B cell (primary cell): ENCODE measurements at regions not wholly inside any gene's neighbourhood (a gene's known extent, or its start where the extent isn't known, plus 50 kb on each side); places are given as distances from the start of the nearest gene placed in this dataset.

Experiments used
- ATAC-seq: fragments of 200-7000 bp; cut with Tn5 transposase; one replicate; pipeline ENCODE4 v1.10.0; 2021; ENCODE audit warnings: low read depth, mild to moderate bottlenecking, moderate number of reproducible peaks, moderate library complexity
- CTCF ChIA-PET: fragments of 350-600 bp; sonication (Branson Sonifier 250); formaldehyde crosslinking; loops from one replicate; lab custom pipeline; 2021; ENCODE audit warnings: antibody characterized with exemption, inconsistent platforms; lab: Charles Lee
- POLR2A ChIA-PET: fragments of 350-600 bp; sonication (Branson Sonifier 250); formaldehyde crosslinking; loops from one replicate; lab custom pipeline; 2021; ENCODE audit warnings: antibody characterized with exemption; lab: Charles Lee
- DNase-seq: peaks from one replicate; pipeline ENCODE4 v3.0.0; 2013
- H2AFZ ChIP-seq: 2 replicates; pipeline ENCODE4 v1.6.1; 2012; ENCODE audit warnings: mild to moderate bottlenecking, low read depth, low read length; ENCODE audit not compliant: insufficient read depth, poor library complexity, severe bottlenecking
- H3K27ac ChIP-seq, 2 donors: 1 replicate in 1 of 2; 2 replicates in 1 of 2; pipeline ENCODE4 v1.5.1; 2012 to 2013; ENCODE audit warnings: low read length in 2 of 2, mild to moderate bottlenecking in 2 of 2, moderate library complexity in 1 of 2
- H3K27me3 ChIP-seq, 4 experiments: fragments of 200-600 bp in 1 of 4; sonication (generic) in 1 of 4; replicated peaks in 1 of 4; 1 replicate in 2 of 4; 2 replicates in 2 of 4; pipeline versions ENCODE4 v1.6.1 to v1.7.0; 2013 to 2016; ENCODE audit warnings: low read length in 3 of 4, mild to moderate bottlenecking in 2 of 4, mixed read lengths in 1 of 4, moderate library complexity in 1 of 4; ENCODE audit not compliant: insufficient read depth in 4 of 4, control insufficient read depth in 3 of 4; ENCODE audit errors: control extremely low read depth in 1 of 4
- H3K36me3 ChIP-seq, 2 experiments: replicated peaks in 1 of 2; 1 replicate in 1 of 2; 2 replicates in 1 of 2; pipeline versions ENCODE4 v1.6.1 to v1.7.1; 2013; ENCODE audit warnings: low read length in 1 of 2; ENCODE audit not compliant: insufficient read depth in 2 of 2, control insufficient read depth in 1 of 2; ENCODE audit errors: control extremely low read depth in 1 of 2, extremely low read depth in 1 of 2
- H3K4me1 ChIP-seq, 2 donors: fragments of 200-600 bp in 1 of 2; sonication (generic) in 1 of 2; 1 replicate in 1 of 2; 2 replicates in 1 of 2; pipeline versions ENCODE4 v1.5.1 to v1.6.1; 2013 to 2017; ENCODE audit warnings: low read length in 2 of 2; ENCODE audit not compliant: control insufficient read depth in 2 of 2, insufficient read depth in 2 of 2
- H3K4me2 ChIP-seq: replicated peaks from 2 replicates; pipeline ENCODE3; 2012; ENCODE audit warnings: mild to moderate bottlenecking, low read depth, low read length; ENCODE audit not compliant: poor library complexity, severe bottlenecking
- H3K4me3 ChIP-seq, 5 experiments: fragments of 200-600 bp in 1 of 5; sonication (generic) in 1 of 5; 1 replicate in 3 of 5; 2 replicates in 2 of 5; pipeline versions ENCODE4 v1.5.1 to v1.7.0; 2011 to 2016; ENCODE audit warnings: low read length in 4 of 5, mild to moderate bottlenecking in 4 of 5, low read depth in 2 of 5, control low read depth in 1 of 5, moderate library complexity in 1 of 5; ENCODE audit not compliant: insufficient read depth in 1 of 5; ENCODE audit errors: control extremely low read depth in 1 of 5, extremely low read depth in 1 of 5
- H3K79me2 ChIP-seq: fragments of 200-600 bp; sonication (generic); one replicate; pipeline ENCODE4 v1.6.0; 2016; ENCODE audit warnings: low read length; ENCODE audit not compliant: control insufficient read depth, insufficient read depth
- H3K9ac ChIP-seq: fragments of 200-600 bp; sonication (generic); 2 replicates; pipeline ENCODE4 v1.6.1; 2017; ENCODE audit warnings: mild to moderate bottlenecking, low read length, moderate library complexity
- H3K9me3 ChIP-seq, 3 donors: one replicate each; pipeline versions ENCODE4 v1.6.1 to v1.7.1; 2013; ENCODE audit warnings: low read length in 2 of 3; ENCODE audit not compliant: control insufficient read depth in 2 of 3, insufficient read depth in 1 of 3; ENCODE audit errors: control extremely low read depth in 1 of 3
- H4K20me1 ChIP-seq: 2 replicates; pipeline ENCODE4 v1.6.0; 2012; ENCODE audit warnings: mild to moderate bottlenecking, low read length; ENCODE audit not compliant: insufficient read depth, control insufficient read depth, poor library complexity, severe bottlenecking
- H3K27ac Mint-ChIP-seq: one replicate; pipeline ENCODE4 v1.8.0; 2021; ENCODE audit warnings: mixed read lengths
- H3K27me3 Mint-ChIP-seq: one replicate; pipeline ENCODE4 v1.8.0; 2021; ENCODE audit warnings: mixed read lengths
- H3K4me1 Mint-ChIP-seq: one replicate; pipeline ENCODE4 v1.8.0; 2021; ENCODE audit warnings: mixed read lengths
- H3K4me3 Mint-ChIP-seq: one replicate; pipeline ENCODE4 v1.8.0; 2021; ENCODE audit warnings: mixed read lengths
- H3K9me3 Mint-ChIP-seq: one replicate; pipeline ENCODE4 v1.8.0; 2022; ENCODE audit warnings: mixed read lengths; ENCODE audit not compliant: insufficient read depth
- CTCF ChIP-seq: fragments of 200-600 bp; IDR thresholded peaks from one replicate; pipeline ENCODE4 v1.8.0; 2022; ENCODE audit warnings: antibody characterized with exemption, mild to moderate bottlenecking
- EZH2 ChIP-seq: IDR thresholded peaks from 2 replicates; pipeline ENCODE4 v1.6.1; 2012; ENCODE audit warnings: borderline replicate concordance, low read depth, mild to moderate bottlenecking, moderate library complexity, low read length; ENCODE audit not compliant: insufficient read depth, poor library complexity, severe bottlenecking
- WGBS: methylation state at CpG from one replicate; pipeline ENCODE4 v1.1.5; 2013; ENCODE audit warnings: missing lambda C conversion rate; ENCODE audit not compliant: insufficient coverage; 5-methylcytosine and 5-hydroxymethylcytosine counted together
- intact Hi-C: fragments of 100-400 bp; cut with micrococcal nuclease; formaldehyde crosslinking; loops from one replicate; pipeline ENCODE4 v1.10.0; 2022

DNA sequence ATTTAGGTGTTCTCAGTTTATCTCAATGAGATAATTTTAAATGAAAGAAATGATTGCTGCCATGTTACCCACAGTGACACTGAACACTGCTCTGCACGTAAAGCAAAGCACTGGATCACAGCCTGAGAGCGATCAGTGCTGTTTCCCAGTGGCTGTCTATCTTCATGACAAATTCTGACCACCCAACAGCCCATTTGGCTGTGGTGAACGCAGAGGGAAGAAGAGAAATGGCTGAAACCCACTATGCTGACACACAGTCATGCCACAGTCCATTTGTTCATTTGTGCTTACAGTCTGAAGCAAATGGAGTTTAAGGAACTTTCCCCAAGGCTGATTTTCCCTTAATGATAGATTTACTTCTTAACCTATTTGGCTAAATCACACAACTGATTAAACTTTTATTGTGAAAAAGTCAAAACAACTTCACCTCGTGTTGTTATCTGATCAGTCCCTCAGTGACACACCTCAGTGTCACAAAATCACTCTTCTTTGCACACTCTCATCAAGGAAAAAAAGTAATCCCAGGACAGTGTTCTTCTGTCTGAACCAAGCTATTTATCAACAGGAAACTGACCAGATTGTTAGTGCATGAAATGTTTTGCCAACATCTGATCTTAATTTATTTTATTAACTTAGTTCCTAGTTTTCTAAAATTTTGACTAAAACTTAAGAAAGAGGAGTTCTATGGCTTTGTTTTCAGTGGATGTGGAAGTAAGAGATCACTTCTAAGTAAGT, 225.1 kb downstream of the TBX18 start:
- Mint-ChIP-seq H3K27ac (no peak overlapping the region), H3K9me3 (peaks cover 8% of the 10 kb centered on the region), H3K4me3 (no peak overlapping the region), H3K4me1 (no peaks in the 10 kb centered on the region), H3K27me3 (no peaks in the 10 kb centered on the region)
- ChIA-PET CTCF (no interaction called here), POLR2A (no interaction called here)
- Histone ChIP-seq H3K4me2 (no peak overlapping the region), H3K4me1 (no peaks in the 10 kb centered on the region), H4K20me1 (no peaks in the 10 kb centered on the region), H3K27ac (no peak overlapping the region), H3K27me3 (no peaks in the 10 kb centered on the region), H3K9me3 (peaks cover 0 to 9% (median 0%) of the 10 kb centered on the region in 3 donors), H3K79me2 (no peaks in the 10 kb centered on the region), H3K9ac (no peak overlapping the region), H3K4me3 (no peak overlapping the region), H3K36me3 (no peaks in the 10 kb centered on the region), H2AFZ (no peak overlapping the region)
- no peak for TF ChIP-seq EZH2
- no peak for TF ChIP-seq CTCF
- 72% methylated on average over 3 of the region's 4 CpGs for WGBS
- intact Hi-C loops, result no loop called here
- no peak for DNase-seq
- no peak for ATAC-seq

DNA sequence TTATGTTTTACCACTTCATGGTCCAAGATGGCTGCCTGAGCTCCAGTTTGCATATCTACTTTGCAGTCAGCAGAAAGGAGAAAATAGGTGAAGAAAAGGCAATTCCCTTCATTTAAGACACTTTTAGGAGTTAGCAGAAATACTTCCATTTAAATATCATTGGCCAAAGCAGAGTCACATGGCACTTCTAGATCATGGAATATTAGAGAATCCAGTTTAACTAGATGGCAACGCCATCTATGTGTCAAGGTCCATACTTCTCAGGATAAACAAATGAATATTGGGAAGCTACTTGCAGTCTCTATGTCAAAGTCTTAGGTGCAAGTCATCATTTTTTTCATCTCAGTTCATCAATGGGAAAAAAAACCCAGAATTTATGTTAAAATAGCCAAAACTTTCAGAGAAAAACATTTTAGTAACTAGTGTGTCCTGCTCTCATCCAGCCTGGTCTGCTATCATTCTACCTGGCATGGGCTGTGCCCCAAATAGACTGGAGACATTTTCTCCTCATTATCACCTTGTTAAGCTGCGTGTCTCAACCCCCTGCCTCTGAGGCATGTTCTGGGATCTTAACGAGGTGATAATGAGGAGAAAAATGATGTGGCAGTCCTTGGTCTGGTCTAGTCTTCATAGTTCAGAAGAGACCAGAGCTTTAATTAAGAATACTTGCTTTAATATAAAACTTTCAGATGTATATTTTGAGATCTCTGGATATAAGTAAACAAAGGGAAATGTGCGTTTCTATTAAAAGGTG, 227.3 kb downstream of the TBX18 start:
- no peak for DNase-seq
- H3K36me3 ChIP-seq, result no peaks in the 10 kb centered on the region
- Mint-ChIP-seq H3K4me3 (no peak overlapping the region), H3K27ac (no peak overlapping the region), H3K27me3 (no peaks in the 10 kb centered on the region), H3K4me1 (no peaks in the 10 kb centered on the region), H3K9me3 (peaks cover 2% of the 10 kb centered on the region)
- no peak overlapping the region for H3K4me2 ChIP-seq
- no peak for ATAC-seq
- TF ChIP-seq EZH2 (no peak), CTCF (no peak)
- no peak overlapping the region for H3K27ac ChIP-seq
- no peak overlapping the region for H3K4me3 ChIP-seq
- H4K20me1 ChIP-seq, result no peaks in the 10 kb centered on the region
- intact Hi-C loops, result no loop called here
- peaks cover 0 to 9% (median 0%) of the 10 kb centered on the region in 3 donors for H3K9me3 ChIP-seq
- no peaks in the 10 kb centered on the region for H3K27me3 ChIP-seq
- ChIA-PET POLR2A (no interaction called here), CTCF (no interaction called here)
- no peak overlapping the region for H2AFZ ChIP-seq
- no peaks in the 10 kb centered on the region for H3K4me1 ChIP-seq
- WGBS, result 100% methylated on average over 1 of the region's 4 CpGs
- no peak overlapping the region for H3K9ac ChIP-seq
- no peaks in the 10 kb centered on the region for H3K79me2 ChIP-seq
